GM23338 (cell line): ENCODE measurements at regions not wholly inside any gene's neighbourhood (a gene's known extent, or its start where the extent isn't known, plus 50 kb on each side); places are given as distances from the start of the nearest gene placed in this dataset.

Experiments used
- ATAC-seq: fragments of 200-7000 bp; cut with Tn5 transposase; 3 replicates; pipeline ENCODE4 v1.9.1; 2020
- DNase-seq: peaks from one replicate; pipeline ENCODE4 v3.0.0-alpha.2; 2015; ENCODE audit warnings: low spot score
- H2AFZ ChIP-seq: fragments of 200-600 bp; sonication (generic); 2 replicates; pipeline ENCODE4 v1.8.0; 2016; ENCODE audit warnings: antibody characterized with exemption, mild to moderate bottlenecking, moderate library complexity
- H3F3A ChIP-seq: fragments of 200-600 bp; sonication (generic); replicated peaks from 2 replicates; pipeline ENCODE4 v1.8.0; 2017; ENCODE audit warnings: antibody characterized with exemption, mixed run types, low read depth
- H3K27ac ChIP-seq: fragments of 200-600 bp; sonication (generic); 2 replicates; pipeline ENCODE4 v1.6.1; 2016; ENCODE audit warnings: low read depth
- H3K27me3 ChIP-seq: fragments of 200-600 bp; sonication (generic); 2 replicates; pipeline ENCODE4 v1.8.0; 2016; ENCODE audit warnings: mild to moderate bottlenecking, mixed run types, moderate library complexity; ENCODE audit not compliant: insufficient read depth
- H3K36me3 ChIP-seq: fragments of 200-600 bp; sonication (generic); 2 replicates; pipeline ENCODE4 v1.8.0; 2016; ENCODE audit warnings: mild to moderate bottlenecking; ENCODE audit not compliant: insufficient read depth
- H3K4me1 ChIP-seq: fragments of 200-600 bp; sonication (generic); 2 replicates; pipeline ENCODE4 v1.8.0; 2016; ENCODE audit warnings: mild to moderate bottlenecking, moderate library complexity; ENCODE audit not compliant: insufficient read depth
- H3K4me2 ChIP-seq: fragments of 200-600 bp; sonication (generic); 2 replicates; pipeline ENCODE4 v1.7.1; 2017; ENCODE audit warnings: mixed run types
- H3K4me3 ChIP-seq: fragments of 200-600 bp; sonication (generic); 2 replicates; pipeline ENCODE4 v1.6.1; 2016; ENCODE audit warnings: mixed run types
- H3K79me2 ChIP-seq: fragments of 200-600 bp; sonication (generic); replicated peaks from 2 replicates; pipeline ENCODE4 v1.8.0; 2017; ENCODE audit warnings: mild to moderate bottlenecking; ENCODE audit not compliant: insufficient read depth
- H3K9me2 ChIP-seq: fragments of 200-600 bp; sonication (generic); 2 replicates; pipeline ENCODE4 v1.8.0; 2017; ENCODE audit not compliant: insufficient read depth
- H4K20me1 ChIP-seq: fragments of 200-600 bp; sonication (generic); replicated peaks from 2 replicates; pipeline ENCODE4 v1.8.0; 2017; ENCODE audit warnings: mild to moderate bottlenecking; ENCODE audit not compliant: insufficient read depth
- H3K27ac Mint-ChIP-seq: 2 replicates; pipeline ENCODE4 v1.8.0; 2020; ENCODE audit warnings: inconsistent platforms, mild to moderate bottlenecking, moderate library complexity, mixed read lengths
- H3K27me3 Mint-ChIP-seq: 3 replicates; pipeline ENCODE4 v1.8.0; 2022; ENCODE audit warnings: low read depth, mild to moderate bottlenecking, moderate library complexity, mixed read lengths, inconsistent platforms; ENCODE audit not compliant: insufficient read depth, poor library complexity
- H3K36me3 Mint-ChIP-seq: 3 replicates; pipeline ENCODE4 v1.8.0; 2021; ENCODE audit warnings: low read depth, mild to moderate bottlenecking, inconsistent platforms, moderate library complexity, mixed read lengths
- H3K4me1 Mint-ChIP-seq: 3 replicates; pipeline ENCODE4 v1.8.0; 2020; ENCODE audit warnings: mild to moderate bottlenecking, inconsistent platforms, mixed read lengths
- H3K4me3 Mint-ChIP-seq: 3 replicates; pipeline ENCODE4 v1.8.0; 2021; ENCODE audit warnings: moderate library complexity, mild to moderate bottlenecking, inconsistent platforms, mixed read lengths
- H3K9me3 Mint-ChIP-seq: 3 replicates; pipeline ENCODE4 v1.8.0; 2020; ENCODE audit warnings: moderate library complexity, mild to moderate bottlenecking, inconsistent platforms, mixed read lengths
- EZH2phosphoT487 ChIP-seq: fragments of 200-600 bp; sonication (generic); IDR thresholded peaks from one replicate; pipeline ENCODE4 v1.8.1; 2018; ENCODE audit warnings: antibody characterized with exemption; ENCODE audit not compliant: unreplicated experiment
- JUNB ChIP-seq: IDR thresholded peaks from one replicate; pipeline ENCODE4 v1.6.1; 2016; ENCODE audit warnings: antibody characterized with exemption; ENCODE audit not compliant: unreplicated experiment
- NANOG ChIP-seq: IDR thresholded peaks from 2 replicates; pipeline ENCODE4 v1.6.1; 2016; ENCODE audit warnings: antibody characterized with exemption, borderline replicate concordance
- POLR2AphosphoS5 ChIP-seq: IDR thresholded peaks from 2 replicates; pipeline ENCODE4 v1.6.1; 2016; ENCODE audit warnings: antibody characterized with exemption, low read depth
- STAT1 ChIP-seq: IDR thresholded peaks from one replicate; pipeline ENCODE4 v1.6.1; 2016; ENCODE audit warnings: antibody characterized with exemption; ENCODE audit not compliant: unreplicated experiment
- ZNF114 ChIP-seq: fragments of 250-450 bp; sonication (Bioruptor Pico); IDR thresholded peaks from 2 replicates; pipeline ENCODE4 v1.5.0; 2020; ENCODE audit warnings: mild to moderate bottlenecking, moderate library complexity
- TF ChIP-seq, protein P1 (sequence below), 2 experiments: fragments of 200-600 bp in 1 of 2; sonication (generic) in 1 of 2; conservative IDR thresholded peaks; 2 replicates each; pipeline versions ENCODE4 v1.5.1 to v1.6.1; 2016 to 2017; ENCODE audit warnings: antibody characterized with exemption in 2 of 2, low read depth in 2 of 2, mild to moderate bottlenecking in 2 of 2, moderate library complexity in 1 of 2
- TF ChIP-seq, protein P2 (sequence below): IDR thresholded peaks from one replicate; pipeline ENCODE4 v1.6.1; 2018; ENCODE audit warnings: antibody characterized with exemption; ENCODE audit not compliant: unreplicated experiment
- TF ChIP-seq, protein P3 (sequence below): IDR thresholded peaks from 2 replicates; pipeline ENCODE4 v1.6.1; 2016; ENCODE audit warnings: antibody characterized with exemption

DNA sequence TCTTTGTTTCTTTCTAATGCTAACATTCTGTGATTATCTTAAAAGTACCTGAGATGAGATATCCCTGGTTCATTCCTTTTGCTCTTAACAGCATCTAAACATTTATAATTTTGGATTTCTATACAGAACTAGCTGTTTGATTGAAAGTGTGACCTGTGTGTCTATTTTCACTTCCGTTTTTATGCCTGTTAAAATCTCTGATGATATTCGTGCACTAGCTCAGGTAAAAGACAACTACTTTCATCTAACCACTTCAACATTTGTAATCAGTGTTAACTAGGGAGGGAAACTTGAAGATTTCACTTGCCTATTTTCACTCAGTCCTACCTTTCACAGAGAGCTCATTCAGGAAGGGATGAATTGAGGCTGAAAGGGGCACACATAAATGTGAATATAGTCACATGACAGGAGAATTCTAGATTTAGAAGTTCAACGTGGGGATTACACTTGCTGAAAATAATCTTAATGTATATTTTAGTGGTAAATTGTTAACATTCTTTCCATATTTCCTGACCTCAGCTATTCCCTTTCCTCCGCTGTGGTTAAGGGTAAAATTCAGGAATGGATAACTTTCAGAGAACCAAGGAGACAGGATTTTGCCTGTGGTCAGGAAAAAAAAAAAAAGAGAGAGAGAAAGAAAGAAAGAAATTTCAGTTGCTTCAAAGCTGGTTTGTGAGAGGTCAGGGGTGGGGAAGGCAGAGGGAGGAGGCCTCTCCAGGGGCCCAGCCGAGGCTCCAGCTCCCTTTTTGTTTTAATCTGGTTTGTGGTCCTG lies 159.8 kb upstream of the TSC22D2 start:
- Histone ChIP-seq H3K4me3 (no peak overlapping the region), H3K4me2 (no peak overlapping the region), H3K36me3 (no peaks in the 10 kb centered on the region), H3K79me2 (no peaks in the 10 kb centered on the region), H3K4me1 (peaks cover 7% of the 10 kb centered on the region), H3K27ac (no peak overlapping the region), H2AFZ (peak overlapping the region; percentile 20; the same call in 1 of the 2 replicates), H3F3A (no peaks in the 10 kb centered on the region), H4K20me1 (no peaks in the 10 kb centered on the region), H3K9me2 (no peaks in the 10 kb centered on the region), H3K27me3 (no peaks in the 10 kb centered on the region)
- DNase-seq (no peak), ATAC-seq (no peak)
- Mint-ChIP-seq H3K4me1 (peaks cover 23% of the 10 kb centered on the region), H3K27ac (no peak overlapping the region), H3K27me3 (no peaks in the 10 kb centered on the region), H3K9me3 (no peaks in the 10 kb centered on the region), H3K36me3 (no peaks in the 10 kb centered on the region), H3K4me3 (no peak overlapping the region)
- TF ChIP-seq NANOG (no peak), ZNF114 (CRISPR knock-in tag) (no peak)
- TF ChIP-seq, protein P1, sequence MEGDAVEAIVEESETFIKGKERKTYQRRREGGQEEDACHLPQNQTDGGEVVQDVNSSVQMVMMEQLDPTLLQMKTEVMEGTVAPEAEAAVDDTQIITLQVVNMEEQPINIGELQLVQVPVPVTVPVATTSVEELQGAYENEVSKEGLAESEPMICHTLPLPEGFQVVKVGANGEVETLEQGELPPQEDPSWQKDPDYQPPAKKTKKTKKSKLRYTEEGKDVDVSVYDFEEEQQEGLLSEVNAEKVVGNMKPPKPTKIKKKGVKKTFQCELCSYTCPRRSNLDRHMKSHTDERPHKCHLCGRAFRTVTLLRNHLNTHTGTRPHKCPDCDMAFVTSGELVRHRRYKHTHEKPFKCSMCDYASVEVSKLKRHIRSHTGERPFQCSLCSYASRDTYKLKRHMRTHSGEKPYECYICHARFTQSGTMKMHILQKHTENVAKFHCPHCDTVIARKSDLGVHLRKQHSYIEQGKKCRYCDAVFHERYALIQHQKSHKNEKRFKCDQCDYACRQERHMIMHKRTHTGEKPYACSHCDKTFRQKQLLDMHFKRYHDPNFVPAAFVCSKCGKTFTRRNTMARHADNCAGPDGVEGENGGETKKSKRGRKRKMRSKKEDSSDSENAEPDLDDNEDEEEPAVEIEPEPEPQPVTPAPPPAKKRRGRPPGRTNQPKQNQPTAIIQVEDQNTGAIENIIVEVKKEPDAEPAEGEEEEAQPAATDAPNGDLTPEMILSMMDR (conservative IDR thresholded peaks at IDR 0.05; ENCODE audit: low read depth in 2 of 2) = no peak

DNA sequence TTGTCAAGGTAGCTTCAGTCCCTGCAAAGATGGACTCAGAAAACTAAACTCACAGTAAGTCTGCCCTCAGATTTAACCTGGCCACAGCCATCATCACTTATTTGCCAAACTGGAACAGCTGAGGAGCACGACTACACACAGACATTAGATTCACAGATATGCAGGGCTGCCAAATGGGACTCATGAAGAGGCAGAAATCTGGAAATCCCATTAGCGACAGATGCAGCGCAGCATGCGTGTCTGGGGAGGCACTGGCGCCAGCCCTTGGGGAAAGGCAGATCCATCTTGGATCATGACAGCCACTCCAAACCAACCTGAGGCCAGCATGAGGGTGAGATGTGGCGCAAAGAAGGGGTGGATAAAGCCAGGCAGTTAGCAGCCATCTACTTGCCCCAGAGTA lies 160.7 kb upstream of the TSC22D2 start:
- Histone ChIP-seq H3K36me3 (no peaks in the 10 kb centered on the region), H2AFZ (no peak overlapping the region), H3F3A (no peaks in the 10 kb centered on the region), H3K4me3 (no peak overlapping the region), H3K4me2 (no peak overlapping the region), H3K4me1 (peaks cover 11% of the 10 kb centered on the region), H4K20me1 (no peaks in the 10 kb centered on the region), H3K27me3 (no peaks in the 10 kb centered on the region), H3K79me2 (no peaks in the 10 kb centered on the region), H3K27ac (no peak overlapping the region), H3K9me2 (no peaks in the 10 kb centered on the region)
- H3K9me3 Mint-ChIP-seq = no peaks in the 10 kb centered on the region
- H3K27ac Mint-ChIP-seq = no peak overlapping the region
- no peak overlapping the region for H3K4me3 Mint-ChIP-seq
- H3K27me3 Mint-ChIP-seq = no peaks in the 10 kb centered on the region
- ATAC-seq (no peak), DNase-seq (no peak)
- no peaks in the 10 kb centered on the region for H3K36me3 Mint-ChIP-seq
- TF ChIP-seq ZNF114 (CRISPR knock-in tag) (no peak), STAT1 (no peak), JUNB (no peak), POLR2AphosphoS5 (no peak), EZH2phosphoT487 (no peak)
- TF ChIP-seq, protein P2, sequence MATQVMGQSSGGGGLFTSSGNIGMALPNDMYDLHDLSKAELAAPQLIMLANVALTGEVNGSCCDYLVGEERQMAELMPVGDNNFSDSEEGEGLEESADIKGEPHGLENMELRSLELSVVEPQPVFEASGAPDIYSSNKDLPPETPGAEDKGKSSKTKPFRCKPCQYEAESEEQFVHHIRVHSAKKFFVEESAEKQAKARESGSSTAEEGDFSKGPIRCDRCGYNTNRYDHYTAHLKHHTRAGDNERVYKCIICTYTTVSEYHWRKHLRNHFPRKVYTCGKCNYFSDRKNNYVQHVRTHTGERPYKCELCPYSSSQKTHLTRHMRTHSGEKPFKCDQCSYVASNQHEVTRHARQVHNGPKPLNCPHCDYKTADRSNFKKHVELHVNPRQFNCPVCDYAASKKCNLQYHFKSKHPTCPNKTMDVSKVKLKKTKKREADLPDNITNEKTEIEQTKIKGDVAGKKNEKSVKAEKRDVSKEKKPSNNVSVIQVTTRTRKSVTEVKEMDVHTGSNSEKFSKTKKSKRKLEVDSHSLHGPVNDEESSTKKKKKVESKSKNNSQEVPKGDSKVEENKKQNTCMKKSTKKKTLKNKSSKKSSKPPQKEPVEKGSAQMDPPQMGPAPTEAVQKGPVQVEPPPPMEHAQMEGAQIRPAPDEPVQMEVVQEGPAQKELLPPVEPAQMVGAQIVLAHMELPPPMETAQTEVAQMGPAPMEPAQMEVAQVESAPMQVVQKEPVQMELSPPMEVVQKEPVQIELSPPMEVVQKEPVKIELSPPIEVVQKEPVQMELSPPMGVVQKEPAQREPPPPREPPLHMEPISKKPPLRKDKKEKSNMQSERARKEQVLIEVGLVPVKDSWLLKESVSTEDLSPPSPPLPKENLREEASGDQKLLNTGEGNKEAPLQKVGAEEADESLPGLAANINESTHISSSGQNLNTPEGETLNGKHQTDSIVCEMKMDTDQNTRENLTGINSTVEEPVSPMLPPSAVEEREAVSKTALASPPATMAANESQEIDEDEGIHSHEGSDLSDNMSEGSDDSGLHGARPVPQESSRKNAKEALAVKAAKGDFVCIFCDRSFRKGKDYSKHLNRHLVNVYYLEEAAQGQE = no peak
- TF ChIP-seq, protein P3, sequence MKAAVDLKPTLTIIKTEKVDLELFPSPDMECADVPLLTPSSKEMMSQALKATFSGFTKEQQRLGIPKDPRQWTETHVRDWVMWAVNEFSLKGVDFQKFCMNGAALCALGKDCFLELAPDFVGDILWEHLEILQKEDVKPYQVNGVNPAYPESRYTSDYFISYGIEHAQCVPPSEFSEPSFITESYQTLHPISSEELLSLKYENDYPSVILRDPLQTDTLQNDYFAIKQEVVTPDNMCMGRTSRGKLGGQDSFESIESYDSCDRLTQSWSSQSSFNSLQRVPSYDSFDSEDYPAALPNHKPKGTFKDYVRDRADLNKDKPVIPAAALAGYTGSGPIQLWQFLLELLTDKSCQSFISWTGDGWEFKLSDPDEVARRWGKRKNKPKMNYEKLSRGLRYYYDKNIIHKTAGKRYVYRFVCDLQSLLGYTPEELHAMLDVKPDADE = no peak
- peaks cover 28% of the 10 kb centered on the region for H3K4me1 Mint-ChIP-seq
